ENCODE measurements at regions not wholly inside any gene's neighbourhood (a gene's known extent, or its start where the extent isn't known, plus 50 kb on each side); places are given as distances from the start of the nearest gene placed in this dataset.
A peak's percentile ranks its signal among the peaks of the same experiment; 100 is the strongest.

GRCh38 chr11:70578831-70579230 lies 180.5 kb downstream of the CTTN start:
- no peak overlapping the region for H2AK5ac ChIP-seq (ENCODE audit: low read depth, low read length)
- H2BK15ac ChIP-seq (ENCODE audit: low read length), result no peak overlapping the region
- H3K4me3 ChIP-seq (ENCODE audit: low read length in 2 of 2), result no peak overlapping the region
- no peak overlapping the region for H3K4ac ChIP-seq (ENCODE audit: low read length)
- no peak overlapping the region for H2AFZ ChIP-seq (ENCODE audit: low read length)
- no CpG with 5 or more reads among the region's 9 CpGs for WGBS, 2 donors (ENCODE audit: extremely low coverage in 2 of 2, insufficient read length in 2 of 2, insufficient replicate concordance in 1 of 2)
- no peak overlapping the region for H2BK120ac ChIP-seq (ENCODE audit: low read depth, low read length)
- H3K27me3 ChIP-seq (ENCODE audit: control insufficient read depth in 3 of 3, insufficient read depth in 3 of 3, low read depth in 1 of 3, low read length in 3 of 3), result no peaks in the 10 kb centered on the region
- H2BK5ac ChIP-seq (ENCODE audit: low read length), result no peak overlapping the region
- H3K14ac ChIP-seq (ENCODE audit: low read length), result no peak overlapping the region
- no peak overlapping the region for H4K8ac ChIP-seq (ENCODE audit: low read depth, low read length)
- H3K18ac ChIP-seq (ENCODE audit: low read length), result no peak overlapping the region
- H3K4me2 ChIP-seq (ENCODE audit: insufficient read depth, low read length, poor library complexity, severe bottlenecking), result no peak overlapping the region
- no peaks in the 10 kb centered on the region for H3K9me3 ChIP-seq (replicated peaks in 1 of 2; ENCODE audit: control insufficient read depth in 2 of 2, insufficient read depth in 1 of 2, low read depth in 1 of 2, low read length in 2 of 2)
- H3K27ac ChIP-seq (replicated peaks; ENCODE audit: low read length), result no peak overlapping the region
- no peak for DNase-seq (ENCODE audit: low spot score)
- H3K4me1 ChIP-seq (ENCODE audit: control insufficient read depth in 2 of 2, insufficient read depth in 1 of 2, low read depth in 1 of 2, low read length in 2 of 2), result peaks cover 3 to 8% of the 10 kb centered on the region in 2 donors
- no peak overlapping the region for H4K91ac ChIP-seq (ENCODE audit: low read depth, low read length, poor library complexity)
- no peak overlapping the region for H2BK12ac ChIP-seq (ENCODE audit: low read length)
- peaks cover 6% of the 10 kb centered on the region for H3K79me1 ChIP-seq (ENCODE audit: low read depth, low read length)
- H3K36me3 ChIP-seq (replicated peaks in 1 of 2; ENCODE audit: control insufficient read depth in 2 of 2, insufficient read depth in 2 of 2, low read length in 2 of 2), result no peaks in the 10 kb centered on the region
- no peak overlapping the region for H3K23ac ChIP-seq (ENCODE audit: low read depth, low read length, poor library complexity)
- H3K9ac ChIP-seq (ENCODE audit: low read depth, low read length, poor library complexity), result no peak overlapping the region

- Histone ChIP-seq H4K8ac (ENCODE audit: low read depth, low read length) (no peak overlapping the region), H3K18ac (ENCODE audit: low read length) (peak overlapping the region; percentile 35), H3K23ac (ENCODE audit: low read depth, low read length, poor library complexity) (no peak overlapping the region), H3K4me2 (ENCODE audit: insufficient read depth, low read length, poor library complexity, severe bottlenecking) (no peak overlapping the region), H2BK12ac (ENCODE audit: low read length) (no peak overlapping the region), H2BK15ac (ENCODE audit: low read length) (no peak overlapping the region), H3K14ac (ENCODE audit: low read length) (no peak overlapping the region), H2AK5ac (ENCODE audit: low read depth, low read length) (no peak overlapping the region), H3K4ac (ENCODE audit: low read length) (no peak overlapping the region), H3K27ac (replicated peaks; ENCODE audit: low read length) (no peak overlapping the region), H2BK5ac (ENCODE audit: low read length) (no peak overlapping the region), H3K4me3 (ENCODE audit: low read length in 2 of 2) (no peak overlapping the region), H3K36me3 (replicated peaks in 1 of 2; ENCODE audit: control insufficient read depth in 2 of 2, insufficient read depth in 2 of 2, low read length in 2 of 2) (no peaks in the 10 kb centered on the region), H2AFZ (ENCODE audit: low read length) (no peak overlapping the region), H3K9ac (ENCODE audit: low read depth, low read length, poor library complexity) (no peak overlapping the region), H3K4me1 (ENCODE audit: control insufficient read depth in 2 of 2, insufficient read depth in 1 of 2, low read depth in 1 of 2, low read length in 2 of 2) (peaks cover 3 to 8% of the 10 kb centered on the region in 2 donors), H2BK120ac (ENCODE audit: low read depth, low read length) (no peak overlapping the region), H3K79me1 (ENCODE audit: low read depth, low read length) (peaks cover 8% of the 10 kb centered on the region), H3K27me3 (ENCODE audit: control insufficient read depth in 3 of 3, insufficient read depth in 3 of 3, low read depth in 1 of 3, low read length in 3 of 3) (no peaks in the 10 kb centered on the region), H3K9me3 (replicated peaks in 1 of 2; ENCODE audit: control insufficient read depth in 2 of 2, insufficient read depth in 1 of 2, low read depth in 1 of 2, low read length in 2 of 2) (no peaks in the 10 kb centered on the region), H4K91ac (ENCODE audit: low read depth, low read length, poor library complexity) (no peak overlapping the region)
- DNase-seq (ENCODE audit: low spot score), result no peak
- no CpG with 5 or more reads among the region's 14 CpGs for WGBS, 2 donors (ENCODE audit: extremely low coverage in 2 of 2, insufficient read length in 2 of 2, insufficient replicate concordance in 1 of 2)
These were observed 181.1 kb downstream of the CTTN start for GRCh38 chr11:70579316-70579955.

GRCh38 chr11:70580036-70580805 lies 181.9 kb downstream of the CTTN start:
- Histone ChIP-seq H3K18ac (ENCODE audit: low read length) (peak overlapping the region; percentile 71), H2BK12ac (ENCODE audit: low read length) (peak overlapping the region; percentile 22)

More at GRCh38 chr11:70580036-70580805, 181.9 kb downstream of the CTTN start:
- no peak overlapping the region for H2BK15ac ChIP-seq (ENCODE audit: low read length)
- H3K27ac ChIP-seq (replicated peaks; ENCODE audit: low read length), result no peak overlapping the region
- H2BK5ac ChIP-seq (ENCODE audit: low read length), result peak overlapping the region; percentile 7
- no peak overlapping the region for H2BK120ac ChIP-seq (ENCODE audit: low read depth, low read length)
- no peaks in the 10 kb centered on the region for H3K27me3 ChIP-seq (ENCODE audit: control insufficient read depth in 3 of 3, insufficient read depth in 3 of 3, low read depth in 1 of 3, low read length in 3 of 3)
- H4K8ac ChIP-seq (ENCODE audit: low read depth, low read length), result peak overlapping the region; percentile 65
- no peak overlapping the region for H3K9ac ChIP-seq (ENCODE audit: low read depth, low read length, poor library complexity)
- H3K4me3 ChIP-seq (ENCODE audit: low read length in 2 of 2), result no peak overlapping the region
- peaks cover 6 to 7% of the 10 kb centered on the region in 2 donors for H3K4me1 ChIP-seq (ENCODE audit: control insufficient read depth in 2 of 2, insufficient read depth in 1 of 2, low read depth in 1 of 2, low read length in 2 of 2)
- H2AK5ac ChIP-seq (ENCODE audit: low read depth, low read length), result no peak overlapping the region
- no peaks in the 10 kb centered on the region for H3K9me3 ChIP-seq (replicated peaks in 1 of 2; ENCODE audit: control insufficient read depth in 2 of 2, insufficient read depth in 1 of 2, low read depth in 1 of 2, low read length in 2 of 2)
- peak overlapping the region; percentile 73 for H3K23ac ChIP-seq (ENCODE audit: low read depth, low read length, poor library complexity)
- H3K4ac ChIP-seq (ENCODE audit: low read length), result no peak overlapping the region
- H3K4me2 ChIP-seq (ENCODE audit: insufficient read depth, low read length, poor library complexity, severe bottlenecking), result no peak overlapping the region
- H3K14ac ChIP-seq (ENCODE audit: low read length), result no peak overlapping the region
- no peaks in the 10 kb centered on the region for H3K36me3 ChIP-seq (replicated peaks in 1 of 2; ENCODE audit: control insufficient read depth in 2 of 2, insufficient read depth in 2 of 2, low read length in 2 of 2)
- no peak for DNase-seq (ENCODE audit: low spot score)
- WGBS, 2 donors (ENCODE audit: extremely low coverage in 2 of 2, insufficient read length in 2 of 2, insufficient replicate concordance in 1 of 2), result no CpG with 5 or more reads among the region's 25 CpGs
- H4K91ac ChIP-seq (ENCODE audit: low read depth, low read length, poor library complexity), result no peak overlapping the region
- peaks cover 8% of the 10 kb centered on the region for H3K79me1 ChIP-seq (ENCODE audit: low read depth, low read length)
- no peak overlapping the region for H2AFZ ChIP-seq (ENCODE audit: low read length)
